ENCODE measurements at regions not wholly inside any gene's neighbourhood (a gene's known extent, or its start where the extent isn't known, plus 50 kb on each side); places are given as distances from the start of the nearest gene placed in this dataset.

DNA sequence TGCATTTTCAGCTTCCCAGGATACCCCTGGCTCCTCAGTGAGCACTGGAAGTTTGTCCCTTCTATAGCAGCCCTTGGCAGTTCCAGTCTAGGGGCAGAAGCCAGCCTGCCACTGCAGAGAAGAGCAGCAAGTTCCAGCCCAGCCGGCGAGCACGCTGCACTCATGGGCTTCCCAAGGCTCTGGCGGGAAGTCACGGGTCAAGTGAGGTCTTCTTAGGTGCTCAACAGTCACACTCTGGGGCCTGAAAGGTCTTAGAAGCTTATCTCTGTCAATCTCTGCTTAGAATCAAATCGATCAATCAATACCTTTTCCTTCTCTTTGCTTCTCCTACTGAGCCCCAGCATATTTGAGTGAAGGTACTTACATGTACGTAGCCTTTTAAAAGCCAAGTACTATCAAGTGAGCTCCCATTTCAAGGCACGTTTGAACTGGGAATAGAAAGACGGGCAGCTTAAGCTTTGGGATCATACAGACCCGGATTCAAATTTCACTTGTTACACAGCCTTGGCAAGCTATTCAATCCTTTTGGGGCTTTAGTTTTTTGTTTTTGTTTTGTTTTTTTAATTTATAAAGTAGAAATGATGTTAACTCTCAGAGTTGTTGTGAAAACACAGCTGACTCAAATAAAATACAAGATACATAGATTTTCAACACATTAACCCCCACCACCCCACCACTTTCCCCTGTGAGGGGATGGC is 152.6 kb upstream of the KLF14 start:
- TF ChIP-seq, protein P1, sequence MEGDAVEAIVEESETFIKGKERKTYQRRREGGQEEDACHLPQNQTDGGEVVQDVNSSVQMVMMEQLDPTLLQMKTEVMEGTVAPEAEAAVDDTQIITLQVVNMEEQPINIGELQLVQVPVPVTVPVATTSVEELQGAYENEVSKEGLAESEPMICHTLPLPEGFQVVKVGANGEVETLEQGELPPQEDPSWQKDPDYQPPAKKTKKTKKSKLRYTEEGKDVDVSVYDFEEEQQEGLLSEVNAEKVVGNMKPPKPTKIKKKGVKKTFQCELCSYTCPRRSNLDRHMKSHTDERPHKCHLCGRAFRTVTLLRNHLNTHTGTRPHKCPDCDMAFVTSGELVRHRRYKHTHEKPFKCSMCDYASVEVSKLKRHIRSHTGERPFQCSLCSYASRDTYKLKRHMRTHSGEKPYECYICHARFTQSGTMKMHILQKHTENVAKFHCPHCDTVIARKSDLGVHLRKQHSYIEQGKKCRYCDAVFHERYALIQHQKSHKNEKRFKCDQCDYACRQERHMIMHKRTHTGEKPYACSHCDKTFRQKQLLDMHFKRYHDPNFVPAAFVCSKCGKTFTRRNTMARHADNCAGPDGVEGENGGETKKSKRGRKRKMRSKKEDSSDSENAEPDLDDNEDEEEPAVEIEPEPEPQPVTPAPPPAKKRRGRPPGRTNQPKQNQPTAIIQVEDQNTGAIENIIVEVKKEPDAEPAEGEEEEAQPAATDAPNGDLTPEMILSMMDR (IDR thresholded peaks at IDR 0.05) = no peak
- no peak for TF ChIP-seq POLR2A (IDR thresholded peaks at IDR 0.05)

Measured in Peyer's patch (tissue), 4 donors.